Vagina (tissue), 2 donors: ENCODE measurements at regions not wholly inside any gene's neighbourhood (a gene's known extent, or its start where the extent isn't known, plus 50 kb on each side); places are given as distances from the start of the nearest gene placed in this dataset.

Experiments used
- DNase-seq, 2 donors: peaks; one replicate each; pipeline ENCODE4 v3.0.0-alpha.2; 2017; ENCODE audit errors: extremely low spot score in 2 of 2
- H3K27ac ChIP-seq: fragments of 200-600 bp; sonication (generic); one replicate; pipeline ENCODE4 v1.5.1; 2019
- H3K27me3 ChIP-seq: fragments of 200-600 bp; sonication (generic); one replicate; pipeline ENCODE4 v1.5.1; 2019
- H3K36me3 ChIP-seq, 2 donors: fragments of 200-600 bp; sonication (generic); one replicate each; pipeline ENCODE4 v1.5.1; 2017 to 2019
- H3K4me1 ChIP-seq: fragments of 200-600 bp; sonication (generic); one replicate; pipeline ENCODE4 v1.5.1; 2019
- H3K4me3 ChIP-seq, 2 donors: fragments of 200-600 bp; sonication (generic); 1 replicate in 1 of 2; 2 replicates in 1 of 2; pipeline ENCODE4 v1.5.1; 2016 to 2019
- H3K9me3 ChIP-seq: fragments of 200-600 bp; sonication (generic); one replicate; pipeline ENCODE4 v1.5.1; 2019
- POLR2A ChIP-seq, 2 donors: fragments of 450-650 bp; IDR thresholded peaks; one replicate each; pipeline ENCODE4 v1.6.1; 2017; ENCODE audit warnings: antibody characterized with exemption in 2 of 2, mild to moderate bottlenecking in 2 of 2, moderate library complexity in 2 of 2
- POLR2AphosphoS5 ChIP-seq, 2 donors: sonication (generic); formaldehyde crosslinking; IDR thresholded peaks; one replicate each; pipeline ENCODE4 v1.9.0; 2017; ENCODE audit warnings: antibody characterized with exemption in 2 of 2, mild to moderate bottlenecking in 2 of 2, low read depth in 1 of 2; ENCODE audit not compliant: insufficient read depth in 1 of 2
- intact Hi-C: fragments of 100-400 bp; cut with DNase I; formaldehyde crosslinking; loops from one replicate; pipeline ENCODE4 v1.15.1; 2023
- TF ChIP-seq, protein P1 (sequence below), 3 experiments: fragments of 450-650 bp in 2 of 3; fragments of 200-600 bp in 1 of 3; sonication (generic) in 1 of 3; IDR thresholded peaks; one replicate each; pipeline ENCODE4 v1.5.1; 2017 to 2019; ENCODE audit warnings: antibody characterized with exemption in 3 of 3, mild to moderate bottlenecking in 2 of 3, moderate library complexity in 2 of 3

DNA sequence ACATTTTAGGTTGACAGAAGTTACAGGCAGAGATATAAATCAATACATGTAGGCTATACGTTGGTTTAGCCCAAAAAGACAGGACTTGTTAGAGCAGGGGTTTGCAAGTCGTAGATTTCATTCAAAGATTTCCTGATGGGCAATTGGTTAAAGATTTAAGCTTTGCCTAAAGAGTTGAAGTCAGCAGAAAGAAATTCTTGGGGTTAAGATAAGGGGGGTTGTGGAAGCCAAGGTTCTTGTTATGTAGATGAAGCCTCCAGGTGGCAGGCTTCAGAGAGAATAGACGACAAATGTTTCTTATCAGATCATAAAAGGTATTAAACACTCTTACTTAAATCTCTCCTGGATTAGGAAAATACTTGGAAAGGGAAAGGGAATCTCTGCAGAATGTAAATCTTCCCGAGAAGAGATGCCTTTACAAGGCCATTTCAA is 510.8 kb downstream of the TMTC2 start:
- Histone ChIP-seq H3K4me3 (no peak overlapping the region), H3K4me1 (no peaks in the 10 kb centered on the region), H3K27ac (no peak overlapping the region), H3K36me3 (no peaks in the 10 kb centered on the region), H3K9me3 (no peaks in the 10 kb centered on the region), H3K27me3 (no peaks in the 10 kb centered on the region)
- intact Hi-C loops: no loop called here
- DNase-seq: no peak
- no peak for TF ChIP-seq POLR2AphosphoS5 (IDR thresholded peaks at IDR 0.05; ENCODE audit: insufficient read depth in 1 of 2, low read depth in 1 of 2)
- TF ChIP-seq, protein P1, sequence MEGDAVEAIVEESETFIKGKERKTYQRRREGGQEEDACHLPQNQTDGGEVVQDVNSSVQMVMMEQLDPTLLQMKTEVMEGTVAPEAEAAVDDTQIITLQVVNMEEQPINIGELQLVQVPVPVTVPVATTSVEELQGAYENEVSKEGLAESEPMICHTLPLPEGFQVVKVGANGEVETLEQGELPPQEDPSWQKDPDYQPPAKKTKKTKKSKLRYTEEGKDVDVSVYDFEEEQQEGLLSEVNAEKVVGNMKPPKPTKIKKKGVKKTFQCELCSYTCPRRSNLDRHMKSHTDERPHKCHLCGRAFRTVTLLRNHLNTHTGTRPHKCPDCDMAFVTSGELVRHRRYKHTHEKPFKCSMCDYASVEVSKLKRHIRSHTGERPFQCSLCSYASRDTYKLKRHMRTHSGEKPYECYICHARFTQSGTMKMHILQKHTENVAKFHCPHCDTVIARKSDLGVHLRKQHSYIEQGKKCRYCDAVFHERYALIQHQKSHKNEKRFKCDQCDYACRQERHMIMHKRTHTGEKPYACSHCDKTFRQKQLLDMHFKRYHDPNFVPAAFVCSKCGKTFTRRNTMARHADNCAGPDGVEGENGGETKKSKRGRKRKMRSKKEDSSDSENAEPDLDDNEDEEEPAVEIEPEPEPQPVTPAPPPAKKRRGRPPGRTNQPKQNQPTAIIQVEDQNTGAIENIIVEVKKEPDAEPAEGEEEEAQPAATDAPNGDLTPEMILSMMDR (IDR thresholded peaks at IDR 0.05): no peak
- no peak for TF ChIP-seq POLR2A (IDR thresholded peaks at IDR 0.05)

DNA sequence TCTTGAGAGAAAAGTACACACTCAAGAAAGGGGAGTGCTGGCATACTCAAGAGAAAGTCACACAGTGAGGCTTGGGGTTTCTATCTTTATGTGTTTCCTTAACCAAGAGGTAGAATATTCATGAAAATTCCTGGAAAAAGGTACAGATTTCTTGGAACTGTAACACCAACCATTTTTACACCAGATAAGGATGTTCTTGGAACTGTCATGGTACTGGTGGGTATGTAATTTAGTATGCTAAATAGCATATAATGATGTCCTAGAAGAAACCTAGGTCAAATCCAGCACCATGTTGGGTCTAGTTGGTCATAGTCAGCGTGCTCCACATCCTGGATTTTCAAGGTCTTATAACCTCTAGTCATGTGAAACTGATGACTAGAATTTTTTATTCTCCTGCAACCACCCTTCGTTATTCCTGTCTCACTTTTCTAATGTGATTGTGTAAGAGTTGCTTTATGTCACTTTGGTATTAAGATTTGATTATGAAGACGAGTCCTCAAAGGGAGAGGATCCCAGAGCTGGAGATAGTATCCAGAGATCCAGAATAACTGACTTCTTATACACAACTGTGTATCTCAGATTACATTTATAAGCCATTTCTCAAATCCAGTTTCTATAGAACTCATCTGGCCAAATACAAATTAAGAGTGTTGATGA is 510.1 kb downstream of the TMTC2 start:
- intact Hi-C loops: no loop called here

DNA sequence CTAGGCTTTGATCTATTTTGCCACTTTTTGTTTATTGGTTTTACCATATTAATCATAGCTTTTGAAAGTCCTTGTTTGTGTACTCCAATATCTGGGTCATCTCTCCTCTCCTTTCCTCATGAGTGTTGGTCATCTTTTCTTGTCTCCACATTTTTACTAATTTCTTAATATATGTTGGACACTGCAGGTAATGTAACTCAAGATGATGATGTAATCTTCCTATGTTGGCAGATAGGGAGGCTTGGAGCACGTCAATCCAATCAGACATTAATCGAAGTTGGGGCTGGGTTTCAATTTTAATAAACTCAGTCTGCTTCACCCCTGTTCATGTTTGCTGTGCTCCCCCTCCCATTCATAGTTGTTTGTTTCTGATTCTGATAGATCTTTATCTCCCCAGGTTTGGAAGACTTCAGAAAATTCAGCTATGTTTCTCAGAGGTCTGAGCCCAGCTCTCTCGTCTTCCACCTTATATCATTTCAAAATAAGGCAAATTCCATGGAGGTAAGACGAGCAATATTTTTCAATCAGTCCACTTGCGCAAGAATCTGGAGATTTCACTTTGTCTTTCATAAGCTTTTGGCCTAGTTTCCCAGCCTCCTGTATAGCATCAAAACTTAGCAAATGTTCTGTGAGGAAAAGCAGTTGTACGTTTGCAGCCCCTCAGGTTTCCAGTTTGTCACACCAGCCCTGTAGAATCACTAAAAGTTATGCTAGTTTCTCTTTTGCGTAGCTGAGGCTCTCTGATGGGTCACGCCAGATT is 504.1 kb downstream of the TMTC2 start:
- H3K27me3 ChIP-seq: no peaks in the 10 kb centered on the region
- H3K9me3 ChIP-seq: no peaks in the 10 kb centered on the region
- intact Hi-C loops: no loop called here
- H3K27ac ChIP-seq: no peak overlapping the region
- DNase-seq: no peak
- TF ChIP-seq POLR2A (IDR thresholded peaks at IDR 0.05): no peak
- TF ChIP-seq, protein P1 (IDR thresholded peaks at IDR 0.05): no peak
- no peaks in the 10 kb centered on the region for H3K36me3 ChIP-seq
- no peak overlapping the region for H3K4me3 ChIP-seq
- H3K4me1 ChIP-seq: no peaks in the 10 kb centered on the region

More for the DNA sequence above, 510.1 kb downstream of the TMTC2 start:
- Histone ChIP-seq H3K4me3 (no peak overlapping the region), H3K4me1 (no peaks in the 10 kb centered on the region), H3K27me3 (no peaks in the 10 kb centered on the region), H3K9me3 (no peaks in the 10 kb centered on the region), H3K36me3 (no peaks in the 10 kb centered on the region), H3K27ac (no peak overlapping the region)
- no peak for DNase-seq
- TF ChIP-seq, protein P1 (IDR thresholded peaks at IDR 0.05): no peak
- TF ChIP-seq POLR2A (IDR thresholded peaks at IDR 0.05) (no peak), POLR2AphosphoS5 (IDR thresholded peaks at IDR 0.05; ENCODE audit: insufficient read depth in 1 of 2, low read depth in 1 of 2) (no peak)

DNA sequence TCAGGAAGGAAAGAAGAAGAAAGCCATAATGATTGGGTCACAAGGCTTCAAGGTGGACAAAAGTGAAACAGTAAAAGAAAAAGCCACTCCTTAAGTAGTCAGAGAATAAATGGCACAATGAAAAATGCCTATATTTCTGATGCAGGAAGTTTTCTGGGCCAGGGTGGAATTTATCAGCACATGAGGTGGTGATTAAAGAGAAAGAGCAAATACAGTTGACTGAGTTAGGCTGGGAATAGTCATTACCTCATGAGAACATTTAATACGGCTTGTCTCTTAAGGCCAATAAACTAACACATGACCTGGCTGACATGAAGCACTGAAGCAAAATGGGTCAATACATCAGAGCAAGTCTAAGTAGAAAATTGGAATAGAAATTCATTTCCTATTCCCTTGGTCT is 499.7 kb downstream of the TMTC2 start:
- intact Hi-C loops: no loop called here
- TF ChIP-seq POLR2A (IDR thresholded peaks at IDR 0.05) (no peak), POLR2AphosphoS5 (IDR thresholded peaks at IDR 0.05; ENCODE audit: insufficient read depth in 1 of 2, low read depth in 1 of 2) (no peak)
- TF ChIP-seq, protein P1 (IDR thresholded peaks at IDR 0.05): no peak
- Histone ChIP-seq H3K9me3 (no peaks in the 10 kb centered on the region), H3K27me3 (no peaks in the 10 kb centered on the region), H3K4me1 (no peaks in the 10 kb centered on the region), H3K4me3 (no peak overlapping the region), H3K27ac (no peak overlapping the region), H3K36me3 (no peaks in the 10 kb centered on the region)
- DNase-seq: no peak

DNA sequence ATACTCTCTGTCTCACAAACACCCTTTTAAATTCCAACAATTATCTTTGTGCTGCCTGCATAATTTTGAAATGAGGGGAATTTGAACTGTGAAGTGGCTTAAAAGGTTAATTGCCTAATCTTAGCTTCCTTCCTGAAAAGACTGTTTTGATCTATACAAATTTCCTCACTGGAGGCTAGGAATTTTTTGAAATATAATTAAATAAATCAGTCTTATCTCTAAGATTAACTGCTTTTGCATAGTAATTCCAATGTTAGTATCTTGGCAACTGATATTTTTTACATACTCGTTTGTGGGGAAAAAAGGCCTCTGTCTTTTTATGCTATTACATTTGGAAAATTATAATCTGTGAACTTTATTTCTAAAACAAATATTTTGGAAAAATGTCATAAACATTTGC is 498.5 kb downstream of the TMTC2 start:
- TF ChIP-seq POLR2AphosphoS5 (IDR thresholded peaks at IDR 0.05; ENCODE audit: insufficient read depth in 1 of 2, low read depth in 1 of 2) (no peak), POLR2A (IDR thresholded peaks at IDR 0.05) (no peak)
- TF ChIP-seq, protein P1 (IDR thresholded peaks at IDR 0.05): no peak
- intact Hi-C loops: no loop called here
- no peak for DNase-seq
- Histone ChIP-seq H3K27ac (no peak overlapping the region), H3K36me3 (no peaks in the 10 kb centered on the region), H3K9me3 (no peaks in the 10 kb centered on the region), H3K4me3 (no peak overlapping the region), H3K4me1 (no peaks in the 10 kb centered on the region), H3K27me3 (no peaks in the 10 kb centered on the region)
